ENCODE measurements at regions not wholly inside any gene's neighbourhood (a gene's known extent, or its start where the extent isn't known, plus 50 kb on each side); places are given as distances from the start of the nearest gene placed in this dataset.

DNA sequence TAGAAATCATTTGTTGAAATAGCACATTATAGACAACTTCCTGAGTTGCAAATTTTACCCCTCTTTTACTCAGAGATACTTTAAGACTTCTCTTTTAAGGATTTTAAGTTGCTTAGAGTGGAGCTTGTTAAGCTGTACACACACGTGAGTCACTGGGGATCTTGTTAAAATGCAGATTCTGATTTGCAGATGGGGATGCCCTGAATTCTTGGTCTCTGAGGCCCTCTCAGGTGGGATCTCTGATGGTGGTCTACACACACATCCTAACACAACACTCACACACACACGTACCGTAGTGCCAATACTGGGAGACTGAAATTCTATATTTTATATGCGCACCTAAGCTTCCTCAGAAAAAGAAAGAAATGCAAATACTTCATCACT is 788.3 kb downstream of the UQCRFS1 start:
- TF ChIP-seq NFYB (CRISPR knock-in tag; conservative IDR thresholded peaks at IDR 0.05; ENCODE audit: low read depth) (no peak), RORB (CRISPR knock-in tag; IDR thresholded peaks at IDR 0.05) (no peak), FOXJ3 (CRISPR knock-in tag; IDR thresholded peaks at IDR 0.05; ENCODE audit: borderline replicate concordance) (no peak), MYBL2 (CRISPR knock-in tag; IDR thresholded peaks at IDR 0.05) (no peak)
- TF ChIP-seq, protein P1, sequence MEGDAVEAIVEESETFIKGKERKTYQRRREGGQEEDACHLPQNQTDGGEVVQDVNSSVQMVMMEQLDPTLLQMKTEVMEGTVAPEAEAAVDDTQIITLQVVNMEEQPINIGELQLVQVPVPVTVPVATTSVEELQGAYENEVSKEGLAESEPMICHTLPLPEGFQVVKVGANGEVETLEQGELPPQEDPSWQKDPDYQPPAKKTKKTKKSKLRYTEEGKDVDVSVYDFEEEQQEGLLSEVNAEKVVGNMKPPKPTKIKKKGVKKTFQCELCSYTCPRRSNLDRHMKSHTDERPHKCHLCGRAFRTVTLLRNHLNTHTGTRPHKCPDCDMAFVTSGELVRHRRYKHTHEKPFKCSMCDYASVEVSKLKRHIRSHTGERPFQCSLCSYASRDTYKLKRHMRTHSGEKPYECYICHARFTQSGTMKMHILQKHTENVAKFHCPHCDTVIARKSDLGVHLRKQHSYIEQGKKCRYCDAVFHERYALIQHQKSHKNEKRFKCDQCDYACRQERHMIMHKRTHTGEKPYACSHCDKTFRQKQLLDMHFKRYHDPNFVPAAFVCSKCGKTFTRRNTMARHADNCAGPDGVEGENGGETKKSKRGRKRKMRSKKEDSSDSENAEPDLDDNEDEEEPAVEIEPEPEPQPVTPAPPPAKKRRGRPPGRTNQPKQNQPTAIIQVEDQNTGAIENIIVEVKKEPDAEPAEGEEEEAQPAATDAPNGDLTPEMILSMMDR (IDR thresholded peaks at IDR 0.05): no peak
- TF ChIP-seq, protein P2, sequence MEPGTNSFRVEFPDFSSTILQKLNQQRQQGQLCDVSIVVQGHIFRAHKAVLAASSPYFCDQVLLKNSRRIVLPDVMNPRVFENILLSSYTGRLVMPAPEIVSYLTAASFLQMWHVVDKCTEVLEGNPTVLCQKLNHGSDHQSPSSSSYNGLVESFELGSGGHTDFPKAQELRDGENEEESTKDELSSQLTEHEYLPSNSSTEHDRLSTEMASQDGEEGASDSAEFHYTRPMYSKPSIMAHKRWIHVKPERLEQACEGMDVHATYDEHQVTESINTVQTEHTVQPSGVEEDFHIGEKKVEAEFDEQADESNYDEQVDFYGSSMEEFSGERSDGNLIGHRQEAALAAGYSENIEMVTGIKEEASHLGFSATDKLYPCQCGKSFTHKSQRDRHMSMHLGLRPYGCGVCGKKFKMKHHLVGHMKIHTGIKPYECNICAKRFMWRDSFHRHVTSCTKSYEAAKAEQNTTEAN (CRISPR knock-in tag; IDR thresholded peaks at IDR 0.05): no peak

Data from WTC11 (cell line).